ENCODE measurements at regions not wholly inside any gene's neighbourhood (a gene's known extent, or its start where the extent isn't known, plus 50 kb on each side); places are given as distances from the start of the nearest gene placed in this dataset.
"Not testable (repeated sequence)": the region's sequence is repeated elsewhere in the genome, so short reads cannot be mapped to it uniquely, and the experiment has no call there.

DNA sequence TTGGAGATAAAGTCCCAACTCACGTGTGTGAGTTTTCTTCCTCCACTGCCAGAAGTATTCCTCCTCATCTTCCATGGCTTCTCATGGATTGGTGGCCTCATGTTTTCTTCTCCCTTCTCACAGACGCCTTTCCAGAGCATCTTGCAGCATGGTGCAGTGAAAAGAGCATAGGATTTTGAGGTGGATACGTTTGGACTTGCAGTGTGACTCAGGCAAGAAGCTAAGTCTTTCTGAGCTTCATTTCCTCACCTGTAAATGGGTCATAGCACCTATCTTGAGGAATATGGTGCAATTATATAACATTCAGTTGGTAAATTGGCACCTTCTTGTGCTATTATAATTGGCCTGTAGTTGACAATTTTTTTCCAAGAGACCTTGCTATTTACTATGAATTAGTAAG, 247.6 kb downstream of the RDH14 start:
- DNase-seq (ENCODE audit: low read depth in 2 of 2), result no peak

DNA sequence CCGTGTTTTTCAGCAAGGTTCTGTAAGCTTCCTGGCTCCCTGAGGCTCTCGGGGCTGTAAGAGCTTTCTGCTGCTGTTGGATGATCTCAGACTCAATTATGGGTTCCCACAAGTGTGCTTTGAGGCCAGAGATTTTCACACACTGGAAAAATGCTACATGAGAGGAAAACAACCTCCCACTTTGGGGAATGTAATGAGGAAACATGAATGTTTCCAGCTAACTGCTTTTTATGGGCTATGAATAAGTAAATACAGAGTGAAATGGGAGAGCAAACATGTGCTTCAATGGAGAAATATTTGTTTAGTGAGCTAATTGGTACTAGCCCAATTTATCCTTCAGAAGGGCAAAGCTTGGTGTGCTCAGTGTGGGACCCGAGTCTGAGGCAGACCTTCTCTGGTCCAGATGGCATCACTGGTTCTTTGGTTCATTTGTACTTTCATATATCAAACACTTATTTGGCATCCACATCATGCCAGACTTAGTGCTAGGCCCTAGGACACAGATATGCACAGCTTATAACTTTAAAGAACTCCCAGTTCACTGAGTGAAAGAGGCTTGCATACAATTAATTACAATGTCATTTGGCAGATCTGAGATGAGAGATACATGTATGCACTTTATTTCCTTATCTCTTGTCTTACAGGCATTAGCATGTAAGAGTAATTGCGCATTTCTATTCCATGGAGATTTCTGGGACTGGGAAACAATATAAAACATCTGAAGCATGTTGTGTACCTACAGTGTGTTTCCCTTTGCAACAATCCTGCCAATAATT, 248.8 kb downstream of the RDH14 start:
- DNase-seq (ENCODE audit: low read depth in 2 of 2), result no peak

DNA sequence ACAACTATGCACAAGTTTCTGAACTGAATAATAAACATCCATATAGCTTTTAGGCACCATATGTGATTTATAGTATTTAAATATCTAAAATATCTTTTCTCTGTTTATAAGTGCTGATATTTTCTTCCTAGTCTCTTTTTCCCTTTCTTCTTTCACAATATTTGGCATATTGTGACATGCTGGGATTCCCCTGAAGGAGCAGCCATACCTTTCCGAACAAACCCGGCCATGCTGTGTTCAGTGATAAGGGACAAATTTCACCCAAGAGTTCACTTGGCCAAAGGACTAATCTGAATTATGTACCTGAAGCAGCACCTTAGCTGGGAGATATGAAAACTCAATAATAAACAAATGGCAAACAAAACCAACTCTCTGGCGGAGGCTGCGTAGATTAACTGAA, 250.8 kb downstream of the RDH14 start:
- DNase-seq (ENCODE audit: low read depth in 2 of 2), result no peak

DNA sequence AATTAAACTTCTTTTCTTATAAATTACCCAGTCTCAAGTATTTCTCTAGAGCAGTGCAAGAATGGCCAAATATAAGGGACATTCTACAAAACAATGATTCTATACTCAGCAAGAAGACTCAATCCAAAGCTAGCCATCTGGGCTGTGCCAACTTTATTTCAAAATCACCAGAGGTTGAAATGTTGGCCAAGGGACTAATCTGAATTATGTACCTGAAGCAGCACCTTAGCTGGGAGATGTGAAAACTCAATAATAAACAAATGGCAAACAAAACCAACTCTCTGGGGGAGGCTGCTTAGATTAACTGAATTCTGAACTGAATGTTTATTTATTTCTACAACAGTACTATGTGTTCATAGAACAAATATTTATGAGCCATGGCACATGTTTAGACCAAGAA, 251.3 kb downstream of the RDH14 start:
- DNase-seq (ENCODE audit: low read depth in 2 of 2), result no peak

DNA sequence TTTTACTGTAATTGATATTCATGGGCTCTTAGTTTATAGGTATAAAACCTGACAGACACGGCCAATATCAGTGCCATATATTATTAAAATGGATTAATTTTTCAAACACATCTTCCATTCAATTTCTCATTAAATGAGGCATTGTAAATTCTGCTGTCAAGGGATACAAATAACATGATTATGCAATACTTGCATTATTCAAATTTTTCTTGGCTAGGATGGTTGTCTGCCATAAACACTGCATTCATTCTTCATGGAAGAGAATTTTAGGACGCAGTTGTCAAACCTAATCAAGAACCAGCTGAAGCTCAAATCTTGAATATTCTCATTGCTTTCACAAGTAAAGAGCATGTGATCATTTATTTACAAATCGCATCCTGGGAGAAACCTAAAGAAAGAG, 255.6 kb downstream of the RDH14 start:
- DNase-seq (ENCODE audit: low read depth in 2 of 2), result no peak

DNA sequence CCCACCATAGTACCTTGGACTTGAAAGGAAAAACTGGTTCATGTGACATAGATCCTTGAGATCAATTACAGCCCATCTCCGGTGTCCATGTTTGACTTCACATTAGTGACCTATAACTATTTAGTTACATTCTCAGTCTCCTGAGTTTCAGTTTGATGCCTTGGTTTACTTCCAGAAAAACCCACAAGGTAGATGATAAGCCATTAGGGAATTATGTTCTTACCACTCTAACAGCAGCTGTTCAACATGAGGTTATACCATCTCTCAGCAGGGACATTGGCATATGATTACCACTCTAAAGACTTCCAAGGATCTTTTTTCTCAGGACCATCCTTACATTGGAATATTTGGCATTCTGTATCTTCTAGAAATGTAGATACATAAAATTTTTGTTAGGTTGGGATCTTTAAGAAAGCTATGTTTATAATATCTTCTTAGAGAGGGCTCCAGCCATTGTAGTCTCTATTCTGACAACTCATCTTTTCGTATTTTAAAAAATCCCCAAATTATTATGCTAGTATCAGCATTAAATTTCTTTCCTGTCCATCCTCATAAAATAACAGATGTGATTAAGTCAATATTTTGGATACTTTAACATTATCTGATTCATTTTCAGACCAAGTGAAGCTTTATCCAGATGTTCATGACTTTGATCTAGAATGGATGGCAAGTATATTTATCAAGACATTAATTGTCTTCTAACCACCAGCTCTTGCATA, 258.9 kb downstream of the RDH14 start:
- no peak for DNase-seq (ENCODE audit: low read depth in 2 of 2)

DNA sequence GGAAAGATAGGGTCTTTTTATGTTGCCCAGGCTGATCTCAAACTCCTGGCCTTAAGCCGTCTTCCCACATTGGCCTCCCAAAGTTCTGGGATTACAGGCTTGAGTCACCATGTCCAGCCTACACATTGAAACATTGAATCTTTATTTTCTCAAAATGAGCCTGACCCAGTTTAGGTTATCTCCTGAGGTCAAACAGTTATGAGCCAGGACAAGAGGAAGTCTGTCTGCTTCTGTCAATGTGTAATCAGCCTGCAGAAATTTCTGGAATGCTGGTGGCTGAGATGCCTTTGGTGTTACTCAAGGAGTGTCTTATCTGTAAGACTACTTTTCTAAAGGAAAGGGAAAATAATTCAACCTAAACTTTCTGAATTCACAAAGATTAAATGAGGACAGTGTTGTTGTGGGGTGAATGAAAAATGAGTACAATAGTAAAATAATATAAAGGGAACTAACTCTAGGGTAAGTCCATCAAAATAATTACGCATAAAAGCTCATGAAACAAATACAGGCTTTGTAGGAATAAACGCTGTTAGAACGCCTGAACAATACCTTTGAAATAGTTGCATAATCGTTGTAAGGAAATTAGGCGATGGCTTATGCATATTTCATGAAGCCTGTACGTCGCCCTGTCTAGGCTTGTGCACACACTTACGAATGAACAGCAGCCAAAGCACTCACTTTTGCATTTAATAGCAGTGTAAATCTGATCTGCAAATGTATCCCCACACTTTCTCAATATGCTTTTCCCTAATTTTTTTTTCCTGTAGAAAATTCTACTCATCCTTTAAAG, 260.8 kb downstream of the RDH14 start:
- no peak for DNase-seq (ENCODE audit: low read depth in 2 of 2)

DNA sequence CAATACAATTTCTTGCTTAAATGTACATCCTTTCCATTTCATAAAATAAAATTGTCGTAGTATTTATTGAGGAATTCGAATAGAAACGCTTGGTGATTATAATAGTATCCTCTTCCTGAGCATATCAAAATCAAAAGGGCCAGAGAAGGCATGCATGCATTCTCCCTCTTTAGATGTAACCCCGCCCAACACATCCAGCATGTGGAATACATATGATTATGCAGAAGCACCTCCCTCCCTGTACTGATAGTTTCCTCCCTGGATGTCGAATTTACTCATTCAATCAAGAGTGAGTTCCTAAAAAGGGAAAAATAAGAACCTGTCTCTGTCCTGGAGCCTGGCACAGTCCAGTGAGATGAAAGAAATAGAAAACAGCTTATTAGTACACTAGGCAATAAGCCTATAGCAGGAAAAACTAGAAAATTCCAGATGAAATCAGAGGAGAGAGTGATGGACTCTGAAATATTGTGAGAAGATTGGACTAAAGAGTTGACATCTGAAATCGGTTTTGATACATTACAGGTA, 262.9 kb downstream of the RDH14 start:
- DNase-seq (ENCODE audit: low read depth in 2 of 2), result no peak

DNA sequence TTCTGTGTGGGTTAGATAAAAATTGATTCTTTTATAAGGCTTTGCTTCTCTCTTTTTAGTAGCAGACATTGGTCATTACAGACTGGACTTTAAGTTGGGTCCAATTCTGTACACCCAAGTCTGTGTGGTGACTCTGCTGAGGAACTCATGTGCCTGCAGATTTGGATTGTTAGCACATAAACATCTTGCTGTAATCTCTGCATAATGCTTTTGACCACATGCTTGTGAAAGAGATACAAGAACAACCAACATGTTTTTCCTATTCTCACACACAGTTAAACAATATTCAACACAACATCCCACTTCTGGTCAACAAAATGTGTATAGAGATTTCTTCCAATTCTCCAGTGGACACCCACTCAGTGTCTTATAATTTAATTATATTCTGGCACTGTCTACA, 270.1 kb downstream of the RDH14 start:
- DNase-seq (ENCODE audit: low read depth in 2 of 2), result no peak

DNA sequence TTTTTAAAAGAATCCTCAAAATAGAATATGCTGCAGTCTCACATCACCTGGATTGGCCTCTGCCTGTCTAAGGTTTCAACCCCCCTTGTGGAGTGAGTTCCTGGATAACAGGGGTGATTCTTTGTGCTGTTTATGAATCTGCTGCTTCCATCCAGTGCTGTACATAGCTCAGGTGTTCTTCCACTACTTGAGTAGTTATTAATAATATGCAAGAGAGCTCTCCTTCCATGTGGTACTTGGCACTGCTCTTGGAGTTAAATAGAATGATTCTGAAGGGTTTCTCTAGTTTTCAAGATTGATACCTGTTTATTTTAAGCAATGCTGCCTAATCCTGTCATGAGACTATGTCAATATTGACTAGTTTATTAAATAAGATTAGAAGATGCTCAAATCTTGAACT, 273.6 kb downstream of the RDH14 start:
- no peak for DNase-seq (ENCODE audit: low read depth in 2 of 2)

DNA sequence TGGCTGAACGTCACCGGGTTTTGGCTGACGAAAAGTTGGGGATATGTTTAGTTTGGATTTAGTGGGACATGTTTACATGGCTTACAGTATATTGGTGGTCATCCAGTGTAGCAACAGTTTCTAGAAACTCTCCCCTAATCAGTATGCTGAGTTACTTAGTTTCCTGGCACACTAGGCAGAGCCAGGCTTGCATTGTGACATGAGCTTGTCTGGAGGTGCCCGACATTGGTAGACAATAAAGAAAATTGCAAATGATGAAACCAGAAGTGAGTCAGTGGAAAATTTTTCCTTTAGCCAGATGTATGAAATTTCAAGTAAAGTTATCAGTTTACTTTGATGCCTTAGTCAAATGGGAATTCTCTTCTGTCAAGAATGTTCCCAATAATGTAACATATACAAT, 276.1 kb downstream of the RDH14 start:
- DNase-seq (ENCODE audit: low read depth in 2 of 2), result no peak

DNA sequence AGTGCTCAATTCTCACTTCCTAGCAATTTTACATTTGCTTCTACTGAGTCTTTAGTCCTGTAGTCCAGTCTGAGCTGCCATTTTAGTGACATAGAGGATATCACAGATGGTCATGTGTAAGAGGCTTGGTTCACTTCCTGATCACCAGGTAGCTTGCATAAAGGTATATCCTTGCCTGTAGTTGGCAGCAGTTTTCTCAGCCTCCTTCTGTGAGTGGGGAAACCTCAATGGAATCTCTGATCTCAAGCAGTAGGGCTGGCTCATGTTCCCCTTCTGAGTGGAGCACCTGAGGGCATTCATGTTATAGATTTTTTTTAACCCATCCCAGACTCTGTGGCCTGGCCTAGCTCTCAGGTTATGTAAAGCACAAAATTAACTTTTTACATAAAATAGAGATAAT, 278.4 kb downstream of the RDH14 start:
- no peak for DNase-seq (ENCODE audit: low read depth in 2 of 2)

DNA sequence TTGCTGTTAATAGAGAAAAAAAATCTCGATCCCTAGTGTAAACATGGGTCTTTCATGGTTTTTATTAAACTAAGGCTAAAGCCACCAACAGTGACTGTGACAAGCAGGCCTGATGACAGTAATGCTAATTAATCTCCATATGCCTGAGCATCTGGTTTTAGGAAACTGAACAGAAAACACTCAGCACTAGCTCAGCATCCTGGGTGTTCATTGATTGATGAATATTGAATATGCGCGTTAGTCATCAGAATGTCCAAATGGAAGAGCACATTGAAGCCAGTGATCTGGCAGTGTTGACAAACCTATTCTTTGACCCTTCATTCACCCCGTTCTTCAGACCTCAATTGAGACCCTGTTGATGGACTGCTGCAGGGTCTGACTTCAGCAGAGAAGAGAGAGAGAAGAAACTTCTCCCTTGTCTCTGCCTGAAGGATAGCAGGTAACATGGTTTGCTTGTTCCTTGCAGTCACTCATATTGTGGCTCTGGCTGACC, 283.8 kb downstream of the RDH14 start:
- DNase-seq (ENCODE audit: low read depth in 2 of 2), result no peak

DNA sequence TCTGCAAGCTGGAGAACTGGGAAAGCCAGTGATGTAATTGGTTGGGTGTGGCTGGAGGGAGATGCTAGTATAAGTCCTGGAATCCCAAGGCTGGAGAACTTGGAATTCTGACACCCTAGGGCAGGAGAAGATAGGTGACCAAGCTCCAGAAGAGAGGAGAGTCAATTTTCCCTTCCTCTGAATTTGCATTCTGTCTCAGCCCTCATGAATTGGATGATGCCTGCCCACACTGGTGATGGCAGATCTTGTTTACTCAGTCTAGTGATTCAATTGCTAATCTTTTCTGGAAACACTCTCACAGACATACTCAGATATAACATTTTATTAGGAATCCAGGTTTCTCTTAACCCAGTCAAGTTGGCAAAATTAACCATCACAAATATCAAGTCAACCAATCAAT, 287.2 kb downstream of the RDH14 start:
- DNase-seq (ENCODE audit: low read depth in 2 of 2), result no peak

DNA sequence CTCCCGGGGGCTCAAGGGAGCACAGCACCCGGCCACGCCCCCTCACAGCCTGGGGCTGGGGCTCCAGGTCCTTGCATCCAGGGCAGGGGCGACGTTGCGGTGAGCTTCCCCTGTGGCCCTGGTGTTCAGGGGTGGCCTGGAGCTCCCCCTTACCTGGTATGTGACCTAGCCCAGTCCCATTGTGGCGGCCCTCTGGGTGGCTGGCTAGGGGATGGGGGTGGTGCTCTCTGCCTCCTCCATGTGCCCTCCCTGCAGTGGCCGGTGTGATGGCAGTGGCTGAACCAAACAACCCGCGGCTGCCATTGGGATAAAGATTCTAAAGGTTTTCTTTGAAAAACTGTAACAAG, 288.3 kb downstream of the RDH14 start:
- DNase-seq (ENCODE audit: low read depth in 2 of 2), result no peak

DNA sequence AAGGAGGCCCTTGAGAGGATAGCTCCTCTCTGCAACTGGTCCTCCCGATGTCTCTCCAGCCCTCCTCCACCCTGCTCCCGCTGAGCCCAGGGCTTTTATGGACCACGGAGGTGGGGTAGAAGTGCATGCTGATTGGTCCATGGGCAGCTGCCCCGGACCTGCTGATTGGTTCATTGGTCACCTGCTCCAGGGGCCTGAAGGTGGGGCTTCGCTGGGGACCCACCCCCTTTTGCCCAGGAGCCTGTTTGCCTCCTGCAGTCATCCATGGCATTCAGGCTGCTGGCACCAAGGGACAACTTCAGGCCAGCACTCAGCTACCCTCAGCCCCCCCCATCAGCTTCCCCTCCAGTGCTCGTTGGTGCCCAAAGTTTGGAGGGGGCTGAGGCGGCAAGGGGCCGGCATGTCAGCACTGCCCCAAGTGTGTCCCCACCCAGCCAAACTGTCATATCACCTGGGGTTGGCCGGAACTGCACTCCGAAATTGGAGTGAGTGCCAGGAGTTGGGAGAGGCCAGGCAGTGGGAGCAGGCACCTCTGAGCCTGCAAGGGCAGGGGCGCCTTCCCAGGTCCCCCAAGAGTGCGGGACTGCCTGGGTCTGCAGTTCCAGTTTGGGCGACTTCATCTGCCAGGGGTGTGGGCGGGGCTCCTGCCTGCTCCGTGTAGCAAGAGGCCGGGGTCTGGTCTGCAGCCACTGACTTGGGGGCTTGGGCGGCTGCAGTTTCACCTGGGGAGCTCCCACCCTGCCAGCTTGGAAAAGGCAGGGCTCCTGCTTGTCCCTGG, 288.9 kb downstream of the RDH14 start:
- no peak for DNase-seq (ENCODE audit: low read depth in 2 of 2)

DNA sequence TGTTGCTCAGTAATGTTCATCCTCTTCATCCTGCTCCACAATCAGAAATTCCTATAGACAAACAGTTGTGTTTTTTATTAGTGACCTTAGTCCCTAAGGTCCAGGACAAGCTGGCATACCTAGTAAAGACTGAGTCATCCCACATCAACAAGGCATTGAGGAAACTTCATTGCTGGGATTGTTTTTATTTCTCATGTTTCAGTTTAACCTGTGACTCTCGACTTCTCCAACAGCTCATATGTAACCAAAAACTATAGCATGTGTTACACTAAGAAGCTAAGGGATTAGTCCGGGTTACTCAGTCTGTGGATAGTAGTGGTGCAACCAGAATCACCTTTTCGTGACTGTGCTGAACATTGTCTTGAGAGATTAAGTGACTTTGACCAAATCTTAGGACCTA, 292.1 kb downstream of the RDH14 start:
- no peak for DNase-seq (ENCODE audit: low read depth in 2 of 2)

DNA sequence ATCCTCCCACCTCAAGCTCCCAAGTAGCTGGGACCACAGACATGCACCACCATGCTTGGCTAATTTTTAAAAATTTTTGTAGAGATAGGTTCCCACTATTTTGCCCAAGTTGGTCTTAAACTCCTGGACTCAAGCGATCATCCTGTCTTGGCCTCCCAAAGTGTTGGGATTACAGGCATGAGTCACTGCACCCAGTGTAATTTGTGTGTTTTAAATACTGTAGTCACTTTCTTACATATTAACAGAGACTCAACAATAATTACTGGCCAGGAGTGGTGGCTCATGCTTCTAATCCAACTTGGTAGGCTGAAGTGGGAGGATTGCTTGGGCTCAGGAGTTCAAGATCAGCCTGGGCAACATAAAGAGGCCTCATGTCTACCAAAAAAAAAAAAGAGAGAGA, 293.0 kb downstream of the RDH14 start:
- DNase-seq (ENCODE audit: low read depth in 2 of 2), result no peak

DNA sequence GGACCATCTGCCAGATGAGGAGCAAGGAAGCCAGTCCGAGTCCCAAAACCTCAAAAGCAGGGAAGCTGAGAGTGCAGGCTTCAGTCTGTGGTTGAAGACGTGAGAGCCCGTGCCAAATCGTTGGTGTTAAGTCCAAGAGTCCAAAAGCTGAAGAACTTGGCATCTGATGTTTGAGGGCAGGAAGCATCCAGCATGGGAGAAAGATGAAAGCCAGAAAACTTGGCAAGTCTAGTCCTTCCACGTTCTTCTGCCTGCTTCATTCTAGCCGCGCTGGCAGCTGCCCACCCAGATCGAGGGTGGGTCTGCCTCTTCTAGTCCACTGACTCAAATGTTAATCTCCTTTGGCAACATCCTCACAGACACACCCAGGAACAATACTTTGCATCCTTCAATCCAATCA, 293.8 kb downstream of the RDH14 start:
- DNase-seq (ENCODE audit: low read depth in 2 of 2), result not testable (repeated sequence)

DNA sequence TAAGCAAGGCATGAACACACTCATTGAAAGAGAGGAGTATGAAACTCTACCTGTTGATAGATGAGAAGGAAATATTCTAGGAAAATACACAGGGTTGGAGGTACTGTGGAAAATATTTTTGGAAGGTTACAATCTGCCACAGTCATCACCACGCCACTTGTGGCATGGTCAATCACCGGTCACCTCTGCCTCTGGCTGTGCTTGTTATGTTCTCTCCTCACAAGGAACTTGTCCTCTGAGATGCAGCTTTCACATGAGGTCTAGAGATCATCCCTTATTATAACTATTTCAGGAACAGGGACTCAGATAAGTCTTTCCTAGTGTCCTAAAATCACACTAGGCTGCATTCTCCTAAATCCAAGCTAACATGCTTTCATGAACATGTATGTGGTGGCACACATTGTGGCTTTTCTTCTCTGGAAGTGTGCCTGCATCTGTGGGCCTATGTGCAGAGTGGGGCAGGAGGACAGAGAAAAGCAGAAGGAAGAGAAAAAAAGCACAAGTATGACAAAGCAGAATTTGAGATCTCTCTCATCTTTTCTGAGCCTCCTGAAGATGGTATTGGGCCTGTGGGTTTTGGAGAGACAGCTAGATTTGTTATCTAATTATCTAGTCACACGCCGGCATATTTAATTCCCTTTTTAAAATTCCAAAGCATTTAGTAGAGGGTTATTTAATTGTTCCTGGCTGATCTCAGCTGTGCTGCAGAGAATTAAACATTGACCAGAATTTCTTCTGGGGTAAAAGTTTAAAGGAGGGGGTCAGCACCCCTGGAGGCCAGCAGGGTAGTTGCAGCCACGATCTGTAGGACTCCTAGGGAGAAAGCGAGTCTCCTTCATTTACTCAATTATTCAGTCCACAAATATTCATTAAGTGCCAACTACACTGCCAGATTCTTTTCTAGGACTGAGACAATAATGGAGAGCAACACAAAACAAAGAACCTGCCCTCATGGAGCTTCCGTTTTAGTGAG, 294.6 kb downstream of the RDH14 start:
- no peak for DNase-seq (ENCODE audit: low read depth in 2 of 2)
